GM18951 (cell line): ENCODE measurements at regions not wholly inside any gene's neighbourhood (a gene's known extent, or its start where the extent isn't known, plus 50 kb on each side); places are given as distances from the start of the nearest gene placed in this dataset.

Experiments used
- POLR2A ChIP-seq: IDR thresholded peaks from 4 replicates; pipeline ENCODE4 v1.6.1; 2011; ENCODE audit warnings: mild to moderate bottlenecking; ENCODE audit not compliant: insufficient read length, insufficient read depth; ENCODE audit errors: extremely low read depth
- in situ Hi-C: fragments of 300-500 bp; cut with MboI; formaldehyde crosslinking; loops from one replicate; pipeline ENCODE4 v1.12.0; 2022; ENCODE audit warnings: low sequenced_read_pairs, mixed read lengths, inconsistent platforms; ENCODE audit not compliant: unreplicated experiment

DNA sequence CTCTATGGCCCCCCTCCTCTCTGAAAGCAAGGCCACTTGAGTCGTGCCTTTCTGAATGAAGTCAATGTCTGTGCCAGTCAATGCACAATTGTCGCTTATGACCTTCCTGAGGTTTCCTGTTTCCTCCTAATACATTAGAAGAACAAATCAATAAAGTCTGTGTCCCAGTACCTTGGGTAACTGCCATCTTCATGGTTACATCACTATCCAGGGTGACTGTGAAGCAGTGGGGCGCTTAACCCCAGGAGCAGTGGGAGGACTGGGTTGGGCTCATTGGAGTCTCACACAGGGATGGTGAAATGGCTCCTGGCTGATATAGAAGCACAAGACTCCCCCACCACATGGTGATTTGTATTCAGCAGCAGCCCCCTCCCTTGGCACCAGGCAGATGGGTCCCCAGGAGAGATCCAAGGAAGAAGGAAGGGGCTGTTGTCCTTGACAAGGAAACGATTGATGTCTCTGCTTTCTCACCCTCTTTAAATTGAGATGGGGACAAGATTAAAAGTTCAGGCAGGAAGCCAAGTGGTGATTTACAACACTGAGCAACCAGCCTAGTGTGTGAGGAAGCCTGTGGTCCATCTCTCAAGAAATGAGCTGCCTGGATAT is 261.9 kb upstream of the ZNF462 start:
- TF ChIP-seq POLR2A, result no peak
- in situ Hi-C loops, result no loop called here

DNA sequence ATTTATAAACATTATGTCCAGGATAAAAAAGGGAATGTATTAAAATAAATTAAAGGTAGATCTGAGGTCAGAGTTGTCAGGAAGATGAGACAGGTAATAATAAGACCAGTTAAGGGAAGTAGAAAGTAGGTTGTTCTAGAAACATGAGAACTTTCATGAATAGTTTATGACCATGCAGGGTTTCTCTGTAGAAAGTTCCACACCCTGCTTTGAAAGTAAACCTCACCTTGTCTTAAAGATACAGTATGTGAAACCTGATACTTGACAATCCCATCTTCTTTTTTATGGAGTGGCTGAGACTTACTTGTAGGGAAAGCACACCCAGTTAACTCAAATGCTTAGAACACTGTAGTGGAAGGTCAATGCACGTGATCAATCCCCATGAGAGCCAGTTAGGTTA is 260.6 kb upstream of the ZNF462 start:
- in situ Hi-C loops, result no loop called here
- TF ChIP-seq POLR2A, result no peak

DNA sequence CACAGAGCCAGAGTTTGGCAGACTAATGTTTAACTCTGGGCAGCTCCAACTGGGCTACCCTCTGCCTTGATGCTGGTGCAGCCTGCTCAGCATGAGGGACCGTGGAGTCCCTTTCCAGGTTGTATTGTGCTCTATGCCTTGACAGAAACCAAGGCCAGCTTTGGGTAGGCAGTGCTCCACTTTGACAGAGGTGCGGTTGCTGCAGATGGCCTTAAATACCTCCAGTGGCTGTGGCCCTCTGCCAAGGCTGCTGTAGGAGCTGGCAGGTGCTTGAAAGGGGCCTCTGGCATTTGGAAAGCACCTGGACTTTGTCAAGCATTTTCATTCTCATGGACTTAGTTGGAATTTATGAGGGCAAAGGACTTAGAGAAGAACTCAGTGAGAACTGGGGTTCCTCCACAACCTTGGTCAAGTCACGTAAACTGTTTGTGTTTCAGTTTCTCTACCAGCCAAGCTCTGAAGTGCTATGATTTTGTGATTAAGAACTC is 249.7 kb upstream of the ZNF462 start:
- in situ Hi-C loops, result no loop called here
- no peak for TF ChIP-seq POLR2A

DNA sequence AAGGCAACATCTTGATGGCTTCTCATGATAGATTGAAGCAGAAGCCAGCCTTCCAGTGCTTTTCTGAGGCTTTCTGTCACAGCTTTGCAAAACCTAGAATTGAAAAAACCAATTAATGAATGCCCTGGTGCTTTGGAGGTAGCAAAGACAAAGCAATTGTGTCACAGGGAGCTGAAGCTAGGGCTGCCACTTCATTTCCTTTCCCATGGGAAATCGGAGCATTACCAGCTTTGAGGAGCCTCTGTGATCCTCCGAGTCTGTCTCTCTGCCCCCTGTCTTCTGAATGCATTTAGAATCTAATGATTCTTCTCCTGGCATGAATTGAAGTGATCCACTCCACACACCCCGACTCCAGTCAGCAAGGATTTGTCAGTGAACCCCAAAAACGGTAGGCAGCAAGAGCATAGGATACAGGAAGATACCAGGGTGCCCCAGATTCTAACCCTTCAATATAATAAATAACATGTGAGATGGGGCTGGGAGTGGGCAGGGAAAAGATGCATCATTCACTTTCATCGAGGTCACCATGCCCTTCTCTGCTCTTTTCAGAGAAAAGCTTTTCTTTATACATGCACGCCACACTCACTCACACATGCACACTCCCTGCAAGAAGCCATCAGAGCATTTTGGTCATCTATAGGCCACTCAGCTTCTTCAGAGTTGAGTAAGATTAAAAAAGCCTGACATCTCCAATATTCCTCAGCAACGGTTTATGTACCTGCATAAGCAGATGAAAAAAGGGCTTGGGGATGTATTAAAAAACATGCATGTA is 247.7 kb upstream of the ZNF462 start:
- in situ Hi-C loops, result no loop called here
- TF ChIP-seq POLR2A, result no peak

DNA sequence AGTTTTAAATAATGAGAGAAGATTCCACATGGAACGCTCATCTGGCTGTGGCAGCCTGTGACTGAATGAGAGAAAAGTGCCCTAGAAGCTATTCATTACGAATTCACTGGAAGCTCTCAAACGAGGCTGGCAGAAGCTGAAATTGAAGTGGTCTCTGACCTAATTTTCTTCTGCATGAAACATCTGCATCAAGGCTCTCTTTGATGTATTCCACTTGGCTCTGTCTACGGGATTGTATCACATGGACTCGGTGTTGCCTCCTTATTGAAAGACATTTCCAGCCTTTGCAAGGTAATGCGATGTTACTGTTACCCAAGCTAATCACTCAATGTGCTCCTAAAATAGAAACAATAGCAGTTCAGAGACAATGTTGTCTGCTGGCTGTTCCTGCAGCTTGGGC is 246.9 kb upstream of the ZNF462 start:
- no peak for TF ChIP-seq POLR2A
- in situ Hi-C loops, result no loop called here

DNA sequence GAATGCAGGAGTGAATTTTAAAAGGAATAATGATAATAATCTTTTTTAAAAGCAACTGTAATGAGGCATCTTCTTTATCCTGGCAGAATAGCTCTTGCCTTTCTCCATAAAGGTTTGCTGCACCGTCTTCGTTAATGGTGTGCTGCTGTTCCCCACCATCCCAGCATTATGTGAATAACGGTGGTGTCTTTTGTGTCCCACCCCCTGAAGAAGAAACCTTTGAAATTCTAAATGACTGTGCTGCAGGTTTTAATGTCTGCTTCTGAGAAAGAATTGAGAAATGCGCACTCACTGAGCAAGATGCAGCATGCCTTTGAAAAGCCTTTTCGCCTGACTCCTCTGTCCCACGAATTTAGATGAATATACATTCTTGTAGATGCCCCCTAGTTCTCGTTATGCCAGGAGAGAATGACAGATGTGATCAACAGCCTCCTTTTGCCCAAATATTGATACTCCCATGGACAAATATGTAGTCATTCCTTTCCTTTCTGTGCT is 246.1 kb upstream of the ZNF462 start:
- in situ Hi-C loops, result no loop called here

DNA sequence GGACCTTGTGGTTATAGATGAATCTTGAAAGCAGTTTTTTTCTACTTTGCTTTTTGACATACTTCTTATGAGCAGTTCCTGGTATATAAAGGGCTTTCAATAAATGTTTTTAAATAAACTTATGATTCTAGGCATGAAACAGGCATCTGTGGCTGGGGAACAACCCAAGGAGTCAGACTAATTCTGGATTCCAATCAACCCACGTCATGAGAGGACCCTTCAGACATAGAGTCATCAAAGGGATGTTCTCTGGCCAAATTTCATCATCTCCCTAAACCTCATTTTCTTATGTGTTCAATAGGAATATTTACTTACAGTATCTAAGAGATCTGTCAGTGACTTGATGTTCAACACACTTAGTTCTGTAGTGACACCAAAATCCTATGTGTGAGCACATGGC is 243.8 kb upstream of the ZNF462 start:
- in situ Hi-C loops, result no loop called here
- no peak for TF ChIP-seq POLR2A

More for the DNA sequence above, 246.1 kb upstream of the ZNF462 start:
- no peak for TF ChIP-seq POLR2A

DNA sequence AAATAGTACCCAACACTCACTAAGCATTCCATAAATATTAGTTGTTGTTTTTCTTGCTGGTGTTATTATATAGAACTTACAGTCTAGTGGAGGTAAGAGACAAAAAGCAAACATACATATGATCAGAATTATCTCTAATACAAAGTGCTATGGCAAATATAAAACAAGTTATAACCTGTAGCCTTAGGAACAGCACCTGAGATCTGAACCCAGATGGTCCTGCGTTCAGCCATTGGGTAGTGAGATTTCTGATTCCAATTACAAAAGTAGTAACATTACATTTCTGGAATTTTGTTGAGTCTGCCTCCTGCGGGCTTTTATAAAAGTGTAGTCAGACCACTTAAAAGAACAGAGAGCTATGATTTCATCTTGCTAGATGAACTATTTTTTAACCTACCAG is 242.9 kb upstream of the ZNF462 start:
- no peak for TF ChIP-seq POLR2A
- in situ Hi-C loops, result no loop called here

DNA sequence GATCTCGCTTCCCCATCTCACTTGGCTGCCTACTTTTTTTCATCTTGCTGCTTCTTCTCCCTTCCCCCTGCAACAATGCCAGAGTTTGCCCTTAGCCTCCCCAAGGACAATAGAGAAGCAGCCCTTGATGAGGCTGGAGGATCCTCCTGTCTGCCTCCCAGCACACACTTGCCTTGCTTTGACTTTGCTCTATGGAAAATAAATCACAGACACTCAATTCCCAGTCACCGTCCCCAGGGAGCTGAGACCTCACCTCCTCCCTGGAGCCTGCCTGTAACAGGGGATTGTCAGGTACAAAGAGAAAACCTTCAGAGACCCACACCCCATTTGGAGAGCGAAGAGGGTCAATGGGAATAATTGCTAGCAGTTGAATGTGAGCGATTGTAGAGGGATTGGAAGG is 242.1 kb upstream of the ZNF462 start:
- in situ Hi-C loops, result no loop called here
- TF ChIP-seq POLR2A, result no peak

DNA sequence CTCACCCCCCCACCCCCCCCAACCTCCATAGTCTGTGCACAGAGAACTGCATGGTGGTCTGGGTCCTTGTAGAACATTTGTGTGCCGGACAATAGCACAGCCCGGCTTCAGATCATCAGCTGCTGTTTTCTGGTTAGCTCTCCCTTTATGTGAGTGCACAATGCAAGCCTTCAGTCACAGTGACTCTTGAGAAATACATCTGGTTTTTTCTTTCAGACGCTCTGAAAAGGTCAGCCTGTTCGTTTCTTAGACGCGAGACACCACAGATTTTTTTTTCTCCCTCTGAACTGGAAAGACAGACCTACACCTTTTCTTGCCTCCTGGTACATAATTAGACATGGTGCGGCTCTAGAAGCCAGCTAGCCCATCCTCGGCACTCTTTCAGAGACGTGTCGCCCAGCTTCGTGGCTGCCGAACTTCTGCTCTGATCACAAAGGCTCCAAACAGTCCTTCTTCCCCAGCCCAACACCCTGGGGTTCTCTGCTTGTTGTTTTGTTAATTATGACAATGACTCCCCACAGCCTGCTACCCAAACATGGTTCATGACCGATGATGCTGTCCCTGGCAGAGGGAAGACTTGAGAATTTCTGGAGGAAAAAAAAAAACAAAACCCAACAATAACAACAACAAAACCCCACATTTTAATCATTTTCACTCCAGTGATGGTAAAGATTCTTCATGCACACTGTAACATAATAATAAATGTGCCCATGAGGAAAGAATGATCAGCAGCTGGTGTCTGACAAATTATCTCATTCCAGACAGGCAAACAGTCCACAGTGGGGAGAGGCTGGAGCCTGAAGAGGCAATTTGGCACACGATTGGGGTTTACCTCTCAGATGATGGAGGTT is 241.4 kb upstream of the ZNF462 start:
- in situ Hi-C loops, result no loop called here
- no peak for TF ChIP-seq POLR2A

DNA sequence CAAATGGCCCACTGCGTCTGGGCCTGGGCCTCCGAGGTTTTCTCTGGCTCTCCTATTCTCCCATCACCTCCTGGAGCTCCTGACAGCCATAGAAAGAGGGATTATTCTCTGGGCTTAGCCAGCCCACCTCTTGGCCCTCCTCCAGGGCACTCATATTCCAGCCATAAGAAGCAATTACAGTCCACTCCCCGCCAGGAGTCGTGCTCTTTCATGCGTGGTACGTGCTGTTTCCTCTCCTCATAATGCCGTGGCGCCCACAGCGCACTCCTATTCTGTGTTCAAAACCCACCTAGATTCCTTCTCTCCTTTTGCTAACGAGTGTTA is 240.8 kb upstream of the ZNF462 start:
- in situ Hi-C loops, result no loop called here
- TF ChIP-seq POLR2A, result no peak

DNA sequence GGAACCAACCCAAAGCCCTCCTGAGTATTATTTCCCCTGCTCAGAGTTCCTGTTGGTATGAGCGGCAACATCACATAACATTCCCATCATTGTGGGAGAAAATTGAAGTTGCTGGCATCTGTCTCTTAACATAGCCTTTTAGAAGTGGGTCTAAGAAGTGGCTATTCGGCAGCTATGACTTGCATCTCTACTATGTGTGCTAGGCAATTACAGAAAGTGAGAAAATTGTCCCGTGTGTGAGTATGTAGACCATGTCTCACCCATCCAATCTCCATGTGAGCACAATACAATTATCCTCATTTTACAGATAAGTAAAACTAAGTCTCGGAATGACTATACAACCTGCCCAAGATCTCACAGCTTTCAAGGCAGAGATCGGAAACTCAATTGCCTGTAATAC is 239.4 kb upstream of the ZNF462 start:
- no peak for TF ChIP-seq POLR2A
- in situ Hi-C loops, result no loop called here

DNA sequence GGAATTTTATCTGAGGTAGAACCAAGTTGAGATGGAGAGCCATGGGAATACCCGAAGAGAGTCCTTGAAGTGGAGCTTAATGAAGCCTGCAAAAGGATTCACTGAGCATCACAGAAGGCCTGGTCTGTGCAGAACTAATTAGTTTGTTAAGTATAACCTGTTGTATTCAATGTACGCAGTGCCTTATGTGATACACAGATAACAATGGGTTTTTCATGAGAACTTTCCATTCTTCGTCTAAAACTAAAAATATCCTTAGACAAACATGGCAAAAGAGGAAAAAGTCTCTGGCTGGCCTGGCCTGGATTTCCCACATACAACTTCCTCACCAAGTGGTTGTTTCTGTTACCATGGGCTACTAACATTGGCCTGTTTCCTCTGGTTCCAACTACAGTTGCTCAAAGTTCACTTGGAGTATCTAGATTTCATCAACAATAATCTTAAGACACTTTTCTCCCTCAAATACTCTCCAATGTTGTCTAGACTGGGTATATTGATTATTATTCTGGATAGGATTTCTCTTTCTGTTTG is 237.6 kb upstream of the ZNF462 start:
- in situ Hi-C loops, result no loop called here
- no peak for TF ChIP-seq POLR2A

DNA sequence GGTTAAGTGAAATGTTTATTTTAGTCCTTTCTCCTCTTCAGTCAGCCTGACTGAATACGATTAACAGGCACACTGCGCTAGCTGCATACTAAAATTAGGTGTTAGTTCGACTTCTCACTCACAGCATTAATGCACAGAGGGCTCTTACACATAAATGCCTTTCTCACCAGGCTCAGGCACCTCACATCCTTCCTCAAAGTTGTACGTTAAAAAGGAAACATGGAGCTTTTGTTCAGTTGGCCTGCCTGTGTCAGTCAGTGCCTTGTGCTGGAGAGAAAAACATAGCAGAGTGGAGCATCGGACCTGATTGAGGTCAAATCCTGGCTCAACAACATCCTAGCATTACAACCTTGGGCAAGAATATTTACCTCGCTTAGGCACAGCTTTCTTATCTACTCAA is 236.0 kb upstream of the ZNF462 start:
- TF ChIP-seq POLR2A, result no peak
- in situ Hi-C loops, result no loop called here

DNA sequence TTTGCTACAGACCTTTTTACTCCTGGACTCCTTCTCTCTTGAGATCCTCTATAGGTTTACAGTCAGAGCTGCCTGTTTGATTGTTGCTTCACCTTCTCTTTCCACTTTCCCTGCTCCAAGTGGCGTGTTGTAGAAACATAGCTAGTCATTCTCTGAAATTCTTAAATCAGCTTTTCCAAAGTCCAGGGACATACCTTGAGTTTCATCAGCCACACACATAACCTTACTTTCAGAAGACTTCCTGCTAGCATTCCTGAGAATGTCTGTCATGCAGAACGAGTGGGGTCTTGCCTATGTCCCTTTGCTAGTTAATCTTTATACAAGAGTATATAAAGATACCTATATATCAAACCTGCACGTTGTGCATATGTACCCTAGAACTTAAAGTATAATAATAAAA is 230.3 kb upstream of the ZNF462 start:
- in situ Hi-C loops, result no loop called here
- no peak for TF ChIP-seq POLR2A
